CD1c-positive myeloid dendritic cell (primary cell): ENCODE measurements at regions not wholly inside any gene's neighbourhood (a gene's known extent, or its start where the extent isn't known, plus 50 kb on each side); places are given as distances from the start of the nearest gene placed in this dataset.

Experiments used
- DNase-seq: peaks from one replicate; pipeline ENCODE4 v3.0.0-alpha.2; 2016; ENCODE audit errors: extremely low spot score

DNA sequence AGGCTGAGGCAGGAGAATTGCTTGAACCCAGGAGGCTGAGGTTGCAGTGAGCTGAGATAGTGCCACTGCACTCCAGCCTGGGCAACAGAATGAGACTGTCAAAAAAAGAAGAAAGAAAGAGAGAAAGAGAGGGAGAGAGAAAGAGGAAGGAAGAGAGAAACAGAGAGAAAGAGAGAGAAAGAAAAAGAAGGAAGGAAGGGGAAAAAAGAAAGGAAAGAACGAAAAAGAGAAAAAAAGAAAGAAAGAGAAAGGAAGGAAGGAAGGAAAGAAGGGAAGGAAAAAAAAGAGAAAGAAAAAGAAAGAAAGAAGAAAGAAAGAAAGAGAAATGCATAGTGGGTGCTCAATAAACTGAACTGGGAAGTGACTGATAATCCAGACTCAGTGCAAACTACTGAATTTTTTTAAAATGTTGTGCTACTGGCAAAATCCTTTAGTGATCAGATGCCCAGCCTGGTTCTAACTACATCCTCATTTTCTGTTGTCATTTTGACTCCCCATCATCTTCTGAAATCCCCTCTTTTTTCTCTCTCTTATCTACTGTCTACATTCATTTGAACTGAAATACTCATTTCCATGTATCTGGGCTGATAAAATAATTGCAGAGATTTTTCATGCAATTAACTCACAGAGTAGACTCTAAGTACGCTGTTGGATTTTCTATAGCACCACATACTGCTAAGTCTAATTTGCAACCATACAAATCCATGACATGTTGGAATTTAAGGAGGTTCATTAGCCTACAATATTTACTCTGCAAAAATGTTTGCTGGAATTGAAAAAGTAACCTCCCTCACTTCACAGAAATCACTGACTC lies 85.3 kb upstream of the HIVEP1 start:
- DNase-seq = no peak

DNA sequence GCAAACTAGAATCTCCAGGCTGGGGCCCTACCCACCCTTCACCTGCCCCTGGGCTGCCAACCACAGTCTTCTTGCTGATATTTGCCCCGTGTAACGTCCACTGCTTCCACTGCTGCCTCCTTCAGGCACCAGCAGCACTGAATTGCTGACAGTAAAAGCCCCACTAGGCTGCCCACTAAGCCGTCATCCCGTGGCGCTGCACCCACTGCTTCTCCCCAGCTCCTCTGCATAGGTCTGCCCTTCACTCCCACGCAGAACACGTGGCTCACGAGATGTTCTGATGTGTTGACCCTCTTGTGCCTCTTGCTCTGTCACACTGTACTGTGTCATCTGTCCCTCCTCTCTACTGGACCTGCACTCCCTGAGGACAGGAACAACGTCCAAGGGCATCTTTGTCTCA lies 86.3 kb upstream of the HIVEP1 start:
- DNase-seq = no peak

DNA sequence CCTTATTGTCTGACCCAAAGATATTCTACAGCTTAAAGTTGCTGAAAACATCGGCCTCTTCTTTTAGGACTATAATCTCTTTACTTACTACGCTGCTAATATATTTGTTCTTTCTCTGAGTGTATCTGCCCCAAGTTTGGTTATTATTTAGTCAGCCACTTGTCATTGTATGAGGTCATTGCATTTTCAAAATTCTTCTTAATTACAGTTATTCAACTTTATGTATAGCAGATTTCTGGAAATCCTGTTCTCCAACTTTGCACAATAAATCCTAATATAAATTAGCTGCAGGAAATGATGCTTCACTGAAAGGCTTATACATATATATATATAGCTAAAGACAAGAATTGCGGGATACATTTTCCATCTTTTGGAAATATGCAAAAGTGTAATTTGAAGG lies 88.5 kb upstream of the HIVEP1 start:
- DNase-seq = no peak

DNA sequence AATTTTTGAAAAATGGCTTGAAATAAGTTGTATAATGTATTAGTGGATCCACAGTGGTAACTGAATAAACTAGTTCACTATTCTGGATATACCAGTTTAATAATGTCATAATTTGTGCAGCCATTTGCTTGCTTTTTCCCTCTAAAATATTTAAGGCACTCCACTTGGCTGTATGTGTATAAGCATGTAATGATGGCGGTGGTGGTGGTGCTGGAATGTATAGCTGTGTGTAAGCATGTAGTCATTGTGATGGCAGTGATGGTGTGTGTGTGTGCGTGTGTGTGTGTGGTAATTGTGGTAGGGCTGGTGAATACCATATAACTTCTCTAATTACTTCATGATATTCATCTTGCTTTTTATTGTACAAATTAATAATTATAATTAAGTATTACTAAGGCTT lies 89.2 kb upstream of the HIVEP1 start:
- DNase-seq = no peak

DNA sequence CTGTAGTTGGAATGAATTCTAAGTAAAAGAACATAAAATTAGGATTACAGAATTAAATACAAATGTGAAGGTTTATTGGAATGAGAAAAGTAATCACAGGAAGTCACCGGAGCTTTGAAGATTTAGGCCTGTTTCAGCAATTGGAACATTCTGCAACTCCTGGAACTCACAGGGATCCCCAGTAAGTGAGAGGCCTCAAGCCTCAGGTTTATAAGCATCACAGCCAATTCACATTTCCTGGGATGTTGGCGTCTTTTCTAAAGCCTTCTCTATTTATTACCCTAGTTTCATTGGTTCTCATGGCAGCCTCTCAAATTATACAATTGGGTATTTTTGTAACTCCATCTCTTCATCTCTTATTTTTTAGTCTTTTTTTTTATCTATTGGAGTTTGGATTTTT lies 90.4 kb upstream of the HIVEP1 start:
- no peak for DNase-seq

DNA sequence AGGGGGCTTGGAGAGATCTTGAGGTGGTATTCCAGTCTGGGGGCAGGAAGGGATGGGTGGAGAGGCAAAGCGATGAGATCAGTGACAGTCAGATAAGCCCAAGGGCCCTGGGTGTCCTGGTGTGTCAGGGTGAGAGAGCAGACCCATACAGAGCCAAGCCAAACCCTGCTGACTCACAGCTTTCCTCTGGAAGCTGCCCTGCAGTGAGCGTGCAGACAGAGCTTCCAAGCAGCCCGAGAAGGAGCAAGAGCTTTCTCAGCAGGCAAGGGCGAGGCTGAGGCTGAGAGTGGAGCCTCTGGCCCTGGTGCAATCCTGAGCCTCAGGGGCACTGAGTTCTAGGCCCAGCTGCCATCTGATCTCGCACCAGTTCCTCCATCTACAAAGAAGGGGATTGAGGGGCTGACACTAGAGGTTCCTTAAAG lies 91.1 kb upstream of the HIVEP1 start:
- no peak for DNase-seq

DNA sequence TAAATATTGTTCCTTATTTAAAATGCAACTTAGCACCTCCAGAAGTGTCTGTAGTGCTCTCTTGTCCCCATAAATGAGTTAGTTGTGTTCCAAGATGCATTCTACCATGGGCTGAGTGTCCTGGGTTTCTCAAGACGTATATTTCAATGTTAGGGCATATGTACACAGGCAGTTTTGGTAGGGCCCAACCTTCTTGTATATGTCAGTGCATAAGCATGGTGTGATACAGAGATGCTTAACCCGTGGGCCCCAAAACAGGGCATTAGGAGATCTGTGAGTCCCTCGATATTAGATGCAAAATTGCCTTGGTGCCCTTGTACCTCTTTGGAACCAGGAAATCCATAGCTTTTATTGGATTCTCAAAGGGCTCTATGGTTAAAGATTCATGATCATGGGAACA lies 91.5 kb upstream of the HIVEP1 start:
- DNase-seq = no peak

DNA sequence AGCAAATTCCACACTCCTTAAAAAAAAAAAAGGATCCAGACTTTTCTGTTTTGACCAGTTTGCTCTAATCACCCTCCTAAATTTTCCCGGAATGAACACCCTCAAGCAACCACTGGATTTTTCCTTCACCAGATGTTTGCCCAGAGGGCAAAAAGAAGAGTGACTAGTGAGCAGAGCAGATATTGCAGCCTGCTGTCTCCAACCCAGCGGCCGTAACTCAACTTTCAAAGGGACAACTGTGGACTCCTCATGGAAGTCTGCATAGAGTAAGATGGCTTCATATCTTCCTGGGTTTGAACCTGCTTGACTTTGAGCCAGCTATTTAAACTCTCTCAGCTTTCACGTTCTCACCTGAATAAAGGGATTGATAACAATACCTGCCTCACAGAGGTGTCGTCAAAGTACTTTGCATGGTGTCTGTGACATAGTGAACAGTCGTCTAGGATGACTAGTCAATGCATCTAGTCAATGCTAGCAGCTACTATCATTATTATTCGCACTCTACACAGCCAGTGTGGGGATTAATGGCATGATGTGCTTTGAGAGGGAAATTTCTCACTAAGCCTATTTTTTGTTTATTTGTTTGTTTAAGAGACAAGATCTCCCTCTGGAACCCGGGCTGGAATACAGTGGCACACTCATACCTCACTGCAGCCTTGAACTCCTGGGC lies 92.2 kb upstream of the HIVEP1 start:
- DNase-seq = no peak

DNA sequence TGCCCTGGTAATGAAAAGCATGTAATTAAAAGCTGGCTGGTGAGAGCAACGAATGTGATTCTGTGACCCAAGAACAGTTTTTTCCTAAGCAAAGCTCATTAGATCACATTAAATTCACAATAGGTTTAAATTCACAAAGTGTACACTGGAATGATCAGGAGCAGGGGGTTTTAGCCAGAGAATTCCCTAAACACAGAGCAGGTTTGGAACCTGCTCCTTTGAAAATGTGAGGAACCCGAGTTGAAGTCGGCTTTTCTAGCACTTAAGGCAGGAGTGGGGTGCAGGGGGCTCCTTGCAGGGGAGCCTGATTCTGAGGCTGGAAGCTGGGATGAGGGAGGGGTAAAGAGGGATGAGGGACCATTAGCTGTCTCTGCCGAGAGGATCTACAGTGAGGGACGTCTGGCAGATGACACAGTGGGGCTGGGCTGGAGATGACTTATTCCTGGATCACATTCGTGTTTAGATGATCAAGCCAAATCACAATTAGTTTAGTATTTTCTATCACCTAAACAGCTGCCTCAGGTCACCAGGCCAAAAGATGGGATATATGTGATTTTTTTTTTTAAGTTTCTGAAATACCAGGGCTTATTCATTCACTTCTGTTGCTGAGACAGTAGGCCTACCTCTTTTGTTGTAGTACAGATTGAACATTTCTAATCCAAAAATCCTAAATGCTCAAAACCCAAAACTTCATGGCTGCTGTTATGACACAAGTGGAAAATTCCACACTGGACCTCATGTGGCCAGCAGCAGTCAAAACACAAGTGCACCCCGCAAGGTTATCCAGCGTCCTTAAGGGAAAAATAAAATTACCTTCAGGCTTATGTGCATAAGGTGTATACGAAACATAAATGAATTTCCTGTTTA lies 93.1 kb upstream of the HIVEP1 start:
- no peak for DNase-seq

DNA sequence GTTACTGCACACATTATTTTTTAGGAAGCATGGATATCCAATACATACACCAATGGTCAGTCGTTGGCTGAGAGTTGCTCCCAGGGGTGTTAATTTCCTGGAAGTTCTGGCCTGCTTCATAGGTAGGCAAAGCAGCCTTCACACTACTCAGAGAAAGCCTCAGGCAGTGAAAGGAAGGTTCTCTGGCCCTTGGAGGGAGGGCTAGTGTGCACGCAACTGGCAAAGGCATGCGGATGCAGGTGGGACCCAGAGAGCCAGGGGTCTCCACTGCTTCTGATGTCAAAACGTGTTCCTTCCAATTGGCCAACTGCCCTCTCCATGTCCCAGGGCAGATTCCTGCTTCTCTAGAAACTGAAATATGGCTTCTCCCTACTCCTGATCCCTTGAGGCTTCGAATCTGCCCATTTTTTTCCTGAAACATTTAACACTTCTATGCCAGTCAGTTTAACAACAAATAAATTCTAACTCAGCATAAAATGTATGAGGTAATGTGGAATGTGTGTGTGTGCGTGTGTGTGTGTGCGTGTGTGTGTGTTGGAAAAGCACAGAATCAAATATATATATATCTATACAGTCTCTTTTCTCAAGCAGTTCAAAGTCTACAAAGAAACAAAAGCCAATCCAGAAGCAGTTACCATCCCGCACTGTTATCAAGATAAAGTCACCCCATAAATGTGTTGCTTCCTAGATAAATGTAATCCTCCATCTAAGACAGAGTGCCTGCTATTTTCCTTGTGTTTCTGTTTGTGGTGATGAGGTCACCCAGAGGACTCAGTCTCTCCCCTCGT lies 94.0 kb upstream of the HIVEP1 start:
- DNase-seq = no peak

DNA sequence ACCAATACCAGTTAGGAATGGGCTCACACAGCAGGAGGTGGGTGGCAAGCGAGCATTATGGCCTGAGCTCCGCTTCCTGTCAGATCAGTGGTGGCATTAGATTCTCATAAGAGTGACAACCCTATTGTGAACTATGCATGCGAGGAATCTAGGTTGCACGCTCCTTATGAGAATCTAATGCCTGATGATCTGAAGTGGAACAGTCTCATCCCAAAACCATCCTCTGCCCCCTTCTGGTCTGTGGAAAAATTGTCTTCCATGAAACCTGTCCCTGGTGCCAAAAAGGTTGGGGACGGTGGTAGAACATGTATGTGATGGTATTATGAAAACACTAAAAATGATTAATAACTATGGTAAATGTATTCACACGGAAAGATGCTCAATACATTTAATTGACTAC lies 99.7 kb upstream of the HIVEP1 start:
- peak; percentile 38 for DNase-seq

DNA sequence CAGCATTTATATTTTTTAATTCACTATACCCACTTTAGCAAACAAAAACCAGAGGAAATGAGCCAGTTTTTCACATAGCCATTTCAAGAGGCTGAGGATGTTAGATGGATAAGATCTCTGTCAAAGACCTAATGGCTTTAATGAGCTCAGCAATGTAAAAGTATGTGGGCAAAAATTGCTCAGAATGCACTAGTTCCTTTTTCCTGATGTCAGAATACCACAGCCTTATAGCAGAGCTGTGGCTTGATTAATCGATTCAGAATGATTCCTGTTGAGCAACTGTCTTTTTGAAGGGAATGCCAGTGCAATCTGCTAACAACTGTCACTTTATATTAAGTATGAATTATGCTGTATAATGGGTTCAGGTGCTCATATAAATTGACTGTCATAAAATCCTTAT lies 100.6 kb upstream of the HIVEP1 start:
- DNase-seq = peak; percentile 35

DNA sequence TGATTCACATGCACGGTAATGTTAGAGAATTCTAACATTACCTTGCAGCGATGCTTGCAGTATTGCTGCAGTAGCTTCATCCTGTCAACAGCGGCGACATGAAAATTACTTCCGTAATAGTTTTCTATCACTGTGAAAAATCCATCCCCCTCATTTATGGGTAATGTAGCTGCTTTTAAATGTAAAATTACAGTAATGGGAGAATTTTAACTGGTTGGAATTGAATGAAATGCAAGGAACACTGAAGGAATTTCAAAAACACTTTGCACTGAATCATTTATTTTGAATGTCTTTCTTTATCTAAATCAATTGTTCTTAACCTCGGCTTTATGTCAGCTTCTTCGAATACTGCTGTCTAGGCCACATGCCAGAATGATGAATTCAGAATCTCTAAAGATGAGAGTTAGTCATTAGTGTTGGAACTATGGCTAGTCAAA lies 102.4 kb upstream of the HIVEP1 start:
- DNase-seq = no peak

DNA sequence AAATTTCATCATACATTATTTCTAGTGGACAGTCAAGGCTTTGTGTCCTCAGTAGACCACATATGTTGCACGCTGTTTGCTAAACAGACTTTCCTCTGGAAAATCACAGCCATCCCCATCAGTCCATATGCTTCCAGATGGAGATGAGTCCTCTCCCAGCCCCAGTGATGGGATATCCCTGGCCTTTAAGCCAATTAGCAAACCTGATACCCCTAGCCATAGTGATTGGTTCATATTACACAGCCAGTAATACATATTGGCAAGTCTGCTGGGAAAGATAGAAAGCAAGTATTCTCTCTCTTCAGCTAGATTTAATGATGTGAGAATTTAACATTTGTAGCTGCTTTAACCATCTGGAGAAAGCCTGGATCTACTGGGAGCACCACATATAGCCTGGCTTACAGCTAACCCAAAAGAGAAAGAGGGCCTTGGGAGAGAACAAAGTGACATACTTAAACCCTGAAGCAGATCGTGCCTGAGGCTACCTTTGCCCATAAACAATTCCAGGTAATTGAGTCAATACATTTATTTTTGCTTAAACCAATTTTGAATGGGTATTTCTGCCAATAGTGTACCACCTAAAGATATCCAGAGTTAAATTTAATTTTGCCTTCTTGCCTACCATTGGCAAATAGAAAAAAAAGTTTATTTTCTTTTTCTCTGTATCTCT lies 103.5 kb upstream of the HIVEP1 start:
- no peak for DNase-seq

DNA sequence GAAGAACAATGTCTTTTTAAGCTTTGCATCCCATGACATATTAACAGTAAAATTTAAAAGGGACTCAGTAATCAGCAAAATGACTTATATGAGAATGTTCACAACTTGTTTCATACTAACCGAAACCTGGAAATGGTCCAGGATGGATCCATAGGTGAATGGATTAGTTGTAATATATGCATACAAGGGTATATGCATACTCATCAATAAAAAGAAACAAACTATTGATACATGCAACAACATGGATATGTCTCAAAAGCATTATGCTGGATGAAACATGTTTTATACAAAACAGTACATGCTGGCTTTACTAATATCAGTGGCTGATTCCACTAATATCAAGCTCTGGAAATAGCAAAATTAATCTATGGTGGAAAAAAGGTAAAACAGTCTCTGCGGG lies 108.5 kb upstream of the HIVEP1 start:
- no peak for DNase-seq

DNA sequence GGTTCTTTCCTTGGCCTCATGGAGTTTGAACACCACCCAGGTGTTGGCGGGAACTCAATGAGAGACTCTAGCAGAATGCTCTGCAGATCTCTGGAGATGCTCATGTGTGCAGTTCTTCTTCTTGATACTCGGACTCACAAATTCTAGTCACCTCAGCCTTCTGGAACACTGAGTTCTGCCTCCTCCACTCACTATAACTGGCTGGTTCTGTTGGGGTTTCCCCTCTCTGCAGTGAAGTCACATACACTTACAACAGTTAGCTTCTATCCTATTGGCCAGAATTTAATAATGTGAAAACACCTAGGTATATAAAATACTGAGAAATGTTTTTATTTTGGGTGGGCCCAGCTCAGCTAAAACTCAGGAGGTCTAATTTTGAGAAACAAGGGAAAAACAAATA lies 109.6 kb upstream of the HIVEP1 start:
- DNase-seq = no peak

DNA sequence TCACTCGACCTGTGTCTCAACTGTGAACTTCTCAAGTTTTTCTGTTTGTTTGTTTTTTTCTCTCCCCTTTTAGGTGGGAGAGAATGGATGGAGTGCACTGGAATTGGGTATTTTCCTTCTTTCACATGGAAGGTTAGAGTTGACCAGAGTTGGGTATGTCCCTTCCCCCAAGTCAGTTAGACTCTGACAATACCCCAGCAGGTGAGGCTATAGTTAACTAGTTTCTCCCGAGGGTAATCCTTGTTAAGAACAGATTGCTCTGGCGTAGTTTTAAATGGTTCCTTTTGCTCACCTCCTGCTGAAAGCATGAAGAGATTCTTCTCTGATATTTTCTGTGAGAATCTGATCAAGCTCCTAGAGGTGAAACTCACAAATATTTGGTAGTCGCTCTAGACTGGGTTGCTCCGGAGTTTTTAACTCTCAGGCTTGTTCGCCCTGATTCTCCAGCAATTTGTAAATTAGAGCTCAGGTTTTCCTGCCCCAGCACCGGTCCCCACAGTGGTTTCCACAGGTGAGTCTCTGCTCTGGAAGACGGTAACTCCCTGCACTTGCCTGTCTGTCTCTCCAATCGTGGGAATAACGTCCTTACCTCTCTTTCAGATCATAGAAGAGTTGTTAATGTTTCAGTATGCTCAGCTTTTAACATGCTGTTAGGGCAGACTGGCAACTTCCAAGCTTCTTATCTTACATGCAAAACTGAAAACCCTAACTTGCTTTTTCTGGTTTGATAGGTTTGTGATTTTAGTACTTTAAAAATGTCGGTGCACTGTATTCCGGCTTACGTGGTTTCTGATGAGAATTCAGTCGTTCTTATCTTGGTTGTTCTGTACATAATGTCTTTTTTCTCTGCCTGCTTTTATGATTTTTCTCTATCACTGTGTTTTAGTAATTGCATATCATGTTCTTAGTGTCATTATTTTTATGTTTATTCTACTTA lies 111.2 kb upstream of the HIVEP1 start:
- DNase-seq = no peak

DNA sequence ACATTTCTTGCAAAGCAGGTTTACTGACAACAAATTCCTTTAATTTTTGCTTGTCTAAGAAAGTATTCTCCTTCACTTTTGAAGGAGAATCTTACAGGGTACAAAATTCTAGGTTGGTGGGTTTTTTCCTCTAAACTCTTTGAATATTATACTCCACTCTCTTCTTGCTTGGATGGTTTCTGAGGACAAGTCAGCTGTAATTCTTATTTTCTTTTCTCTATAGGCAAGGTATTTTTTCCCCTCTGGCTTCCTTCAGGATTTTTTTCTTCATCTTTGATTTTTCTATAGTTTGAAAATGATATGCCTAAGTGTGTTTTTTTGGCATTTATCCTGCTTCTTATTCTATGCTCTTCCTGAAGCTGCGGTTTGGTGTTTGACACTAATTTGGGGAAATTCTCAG lies 112.5 kb upstream of the HIVEP1 start:
- DNase-seq = no peak

DNA sequence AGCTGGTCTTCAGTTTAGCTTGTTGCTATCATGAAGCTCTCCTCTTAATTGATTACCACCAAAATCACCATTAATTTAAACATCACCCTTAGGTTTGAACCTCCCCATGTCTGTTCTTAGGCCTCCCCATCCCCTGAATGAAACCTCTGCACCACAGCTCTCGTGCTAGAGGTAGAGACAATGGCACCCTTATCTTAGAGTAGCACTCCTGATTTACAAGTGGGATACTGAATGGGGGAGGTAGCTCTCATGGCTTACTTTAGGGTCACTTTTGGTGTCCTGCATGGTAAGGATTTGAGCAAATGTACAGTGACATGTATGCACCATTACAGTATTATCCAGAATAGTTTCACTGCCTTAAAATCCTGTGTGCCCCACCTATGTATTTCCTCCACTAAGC lies 115.6 kb upstream of the ADTRP start:
- DNase-seq = no peak

DNA sequence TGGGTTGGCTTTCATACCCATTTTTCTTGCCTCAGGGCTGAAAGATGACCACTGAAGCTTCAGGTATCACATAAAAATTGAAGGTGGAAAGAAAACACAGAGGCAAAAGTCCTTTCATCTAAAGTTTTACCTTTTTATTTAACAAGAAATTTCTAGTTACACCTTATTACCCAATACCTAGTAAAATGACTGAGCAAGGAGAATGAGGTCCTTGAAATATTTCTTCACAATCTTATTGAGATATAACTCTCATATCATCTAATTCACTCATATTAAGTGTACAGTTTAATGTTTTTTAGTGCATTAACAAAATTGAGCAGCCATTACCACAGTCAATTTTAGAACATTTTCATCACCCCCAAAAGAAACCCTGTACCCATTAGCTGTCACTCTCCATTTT lies 112.9 kb upstream of the ADTRP start:
- no peak for DNase-seq
